ENCODE measurements at regions not wholly inside any gene's neighbourhood (a gene's known extent, or its start where the extent isn't known, plus 50 kb on each side); places are given as distances from the start of the nearest gene placed in this dataset.

DNA sequence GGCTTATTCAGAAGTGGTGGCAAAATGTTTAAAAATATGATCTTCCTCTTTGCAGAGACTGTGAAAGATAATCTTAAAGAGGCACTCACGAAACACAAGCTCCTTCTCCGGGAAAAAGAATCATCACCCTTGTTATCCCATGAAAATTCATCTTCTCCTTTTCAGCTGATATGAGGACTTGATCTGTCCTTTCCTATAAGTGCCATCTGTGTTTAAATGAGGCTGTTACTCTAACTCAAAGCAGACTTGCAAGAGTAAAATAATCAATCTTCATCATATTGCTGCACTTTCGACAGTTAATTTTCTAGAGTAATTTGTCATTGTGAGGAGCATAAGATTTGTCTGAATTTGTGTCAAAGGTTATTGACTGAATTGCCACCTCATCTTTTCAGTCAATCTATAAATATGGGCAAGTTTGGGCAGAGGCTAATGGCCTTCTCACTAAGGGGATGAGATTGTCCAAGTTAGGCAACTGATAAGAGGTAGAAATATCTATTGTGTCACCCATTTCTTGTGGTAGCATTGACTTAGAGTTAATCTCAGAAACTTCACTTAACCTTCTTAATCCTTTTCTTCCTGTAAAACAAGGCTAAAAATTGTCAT is 452.9 kb downstream of the GRXCR1 start:
- H3K9ac ChIP-seq (ENCODE audit: low read length in 2 of 2): no peak overlapping the region
- H3K27me3 ChIP-seq (ENCODE audit: control insufficient read depth in 1 of 2, insufficient read depth in 2 of 2, low read length in 2 of 2): no peaks in the 10 kb centered on the region
- no peaks in the 10 kb centered on the region for H3K36me3 ChIP-seq (ENCODE audit: control insufficient read depth in 2 of 2, insufficient read depth in 2 of 2, low read length in 2 of 2)
- H3K27ac ChIP-seq (ENCODE audit: low read length): no peak overlapping the region
- H3K4me3 ChIP-seq (ENCODE audit: low read length in 2 of 2): no peak overlapping the region
- no peaks in the 10 kb centered on the region for H3K9me3 ChIP-seq (ENCODE audit: control insufficient read depth in 2 of 2, low read length in 2 of 2)
- H3K4me1 ChIP-seq (ENCODE audit: control insufficient read depth, insufficient read depth, low read length): no peaks in the 10 kb centered on the region

DNA sequence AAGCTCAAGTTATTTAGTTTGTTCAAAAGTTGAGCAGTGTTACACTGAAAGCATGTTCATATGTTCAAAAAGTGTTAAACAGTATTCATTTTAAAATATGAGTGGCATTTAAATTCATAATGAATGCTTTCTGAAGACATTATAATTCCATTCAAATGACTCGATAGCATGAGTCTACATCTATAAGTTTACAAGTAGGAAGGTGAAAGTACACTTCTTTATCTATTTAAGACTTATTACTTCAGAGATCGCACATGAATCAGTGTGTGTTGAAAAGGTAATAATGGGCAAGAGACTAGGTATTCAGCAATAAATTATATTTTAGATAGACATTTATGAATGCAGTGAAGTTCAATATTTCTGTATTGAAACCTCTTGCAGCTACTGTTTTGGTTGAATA is 456.1 kb downstream of the GRXCR1 start:
- H3K36me3 ChIP-seq (ENCODE audit: control insufficient read depth in 2 of 2, insufficient read depth in 2 of 2, low read length in 2 of 2): no peaks in the 10 kb centered on the region
- H3K9ac ChIP-seq (ENCODE audit: low read length in 2 of 2): no peak overlapping the region
- H3K4me3 ChIP-seq (ENCODE audit: low read length in 2 of 2): no peak overlapping the region
- no peaks in the 10 kb centered on the region for H3K27me3 ChIP-seq (ENCODE audit: control insufficient read depth in 1 of 2, insufficient read depth in 2 of 2, low read length in 2 of 2)
- no peak overlapping the region for H3K27ac ChIP-seq (ENCODE audit: low read length)
- no peaks in the 10 kb centered on the region for H3K9me3 ChIP-seq (ENCODE audit: control insufficient read depth in 2 of 2, low read length in 2 of 2)
- no peaks in the 10 kb centered on the region for H3K4me1 ChIP-seq (ENCODE audit: control insufficient read depth, insufficient read depth, low read length)

DNA sequence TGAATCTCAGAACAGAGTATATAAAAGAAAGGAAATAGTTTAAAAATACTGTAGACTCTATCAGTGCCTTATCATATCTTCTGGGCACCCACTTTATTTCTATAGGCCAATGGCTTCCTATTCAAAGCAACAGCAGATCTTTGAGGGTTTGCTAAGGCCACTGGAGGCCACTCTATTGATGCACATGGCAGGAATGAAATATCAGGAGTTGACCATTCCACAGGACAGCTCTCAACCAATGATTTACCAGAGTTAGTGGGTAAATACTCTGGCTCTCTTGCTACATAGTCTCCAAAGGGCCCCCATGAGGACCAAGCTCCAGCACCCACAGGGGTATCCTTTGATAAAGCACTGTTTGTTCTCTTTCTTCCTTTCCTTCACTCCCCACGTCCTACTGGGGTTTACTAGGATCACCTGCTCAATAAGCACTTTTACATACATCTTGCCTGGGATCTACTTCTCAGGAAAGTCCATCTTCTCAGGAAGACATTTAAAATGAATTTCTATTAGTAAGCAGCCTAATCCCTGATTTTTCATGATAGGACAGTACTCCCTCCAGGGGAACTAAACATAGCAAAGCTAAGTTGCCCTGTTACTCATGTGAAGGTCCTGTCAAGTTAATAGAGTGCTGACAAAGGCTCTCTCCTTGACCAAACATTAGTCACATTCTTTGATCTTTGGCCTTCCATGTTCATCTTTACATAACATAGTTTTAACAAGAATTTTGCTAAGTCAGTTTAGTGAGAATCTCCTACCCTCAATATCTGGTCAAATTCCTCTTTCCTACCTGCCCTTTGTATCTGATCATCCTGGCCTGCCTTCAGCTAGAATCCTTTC is 459.7 kb downstream of the GRXCR1 start:
- Histone ChIP-seq H3K27ac (ENCODE audit: low read length) (no peak overlapping the region), H3K4me3 (ENCODE audit: low read length in 2 of 2) (no peak overlapping the region), H3K9me3 (ENCODE audit: control insufficient read depth in 2 of 2, low read length in 2 of 2) (no peaks in the 10 kb centered on the region), H3K9ac (ENCODE audit: low read length in 2 of 2) (no peak overlapping the region), H3K27me3 (ENCODE audit: control insufficient read depth in 1 of 2, insufficient read depth in 2 of 2, low read length in 2 of 2) (no peaks in the 10 kb centered on the region), H3K4me1 (ENCODE audit: control insufficient read depth, insufficient read depth, low read length) (no peaks in the 10 kb centered on the region), H3K36me3 (ENCODE audit: control insufficient read depth in 2 of 2, insufficient read depth in 2 of 2, low read length in 2 of 2) (no peaks in the 10 kb centered on the region)

DNA sequence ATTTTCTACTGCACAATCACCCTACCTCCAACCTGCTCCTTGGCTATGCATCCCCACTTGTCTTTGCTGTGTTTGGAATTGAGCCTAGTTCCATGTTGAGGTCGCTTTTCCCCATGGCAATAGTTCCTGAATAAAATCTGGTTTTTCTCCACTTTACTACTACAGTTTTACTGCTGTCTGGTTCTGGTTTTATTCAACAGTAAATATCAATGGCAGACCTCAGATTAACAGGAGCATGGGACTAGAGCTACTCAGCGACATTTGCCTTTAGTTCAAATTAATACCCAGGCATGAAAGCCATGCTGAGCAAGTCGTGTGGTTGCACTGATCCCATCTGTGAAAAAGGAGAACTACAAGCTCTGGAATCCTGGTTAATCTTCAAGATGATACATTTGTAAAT is 460.3 kb downstream of the GRXCR1 start:
- Histone ChIP-seq H3K27ac (ENCODE audit: low read length) (no peak overlapping the region), H3K9ac (ENCODE audit: low read length in 2 of 2) (no peak overlapping the region), H3K4me3 (ENCODE audit: low read length in 2 of 2) (no peak overlapping the region), H3K9me3 (ENCODE audit: control insufficient read depth in 2 of 2, low read length in 2 of 2) (no peaks in the 10 kb centered on the region), H3K4me1 (ENCODE audit: control insufficient read depth, insufficient read depth, low read length) (no peaks in the 10 kb centered on the region), H3K36me3 (ENCODE audit: control insufficient read depth in 2 of 2, insufficient read depth in 2 of 2, low read length in 2 of 2) (no peaks in the 10 kb centered on the region), H3K27me3 (ENCODE audit: control insufficient read depth in 1 of 2, insufficient read depth in 2 of 2, low read length in 2 of 2) (no peaks in the 10 kb centered on the region)

DNA sequence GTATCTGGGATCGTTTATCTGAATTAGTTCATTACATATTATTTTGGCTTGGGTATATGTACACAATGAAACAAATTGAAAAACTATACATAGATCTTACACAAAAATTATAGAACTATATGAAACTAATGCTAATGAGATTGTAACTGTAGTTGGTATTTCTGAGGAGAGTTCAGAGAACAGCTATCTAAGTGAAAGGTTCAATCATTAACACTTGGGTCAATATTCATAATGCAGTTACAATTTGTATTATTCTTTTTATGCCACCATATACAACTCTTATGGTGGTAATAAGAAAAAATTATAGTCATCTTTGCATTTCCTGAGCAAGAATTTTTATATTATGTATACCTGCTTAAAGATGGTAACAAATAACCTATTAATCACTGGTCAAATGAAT is 461.0 kb downstream of the GRXCR1 start:
- no peak overlapping the region for H3K9ac ChIP-seq (ENCODE audit: low read length in 2 of 2)
- no peak overlapping the region for H3K27ac ChIP-seq (ENCODE audit: low read length)
- H3K27me3 ChIP-seq (ENCODE audit: control insufficient read depth in 1 of 2, insufficient read depth in 2 of 2, low read length in 2 of 2): no peaks in the 10 kb centered on the region
- H3K4me1 ChIP-seq (ENCODE audit: control insufficient read depth, insufficient read depth, low read length): no peaks in the 10 kb centered on the region
- no peaks in the 10 kb centered on the region for H3K36me3 ChIP-seq (ENCODE audit: control insufficient read depth in 2 of 2, insufficient read depth in 2 of 2, low read length in 2 of 2)
- H3K4me3 ChIP-seq (ENCODE audit: low read length in 2 of 2): no peak overlapping the region
- H3K9me3 ChIP-seq (ENCODE audit: control insufficient read depth in 2 of 2, low read length in 2 of 2): no peaks in the 10 kb centered on the region

DNA sequence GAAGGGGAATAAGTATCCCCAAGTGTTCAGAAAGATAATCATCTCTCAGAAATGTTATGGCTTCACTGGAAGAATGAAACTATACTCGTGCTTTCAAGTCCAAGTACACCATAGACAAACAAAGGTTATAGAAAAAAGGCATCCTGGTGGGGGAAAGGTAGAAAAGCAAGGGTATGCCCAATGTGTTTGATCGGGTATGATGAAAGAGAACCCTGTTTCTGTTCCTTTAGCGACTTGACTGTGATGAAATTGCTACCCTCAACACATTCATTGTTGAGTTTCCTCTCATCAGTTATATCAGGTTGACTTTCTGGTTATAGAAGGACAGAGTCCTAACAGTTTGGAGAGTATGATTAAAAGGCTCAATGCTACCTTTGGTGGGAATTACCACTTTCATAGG is 464.3 kb downstream of the GRXCR1 start:
- H3K9me3 ChIP-seq (ENCODE audit: control insufficient read depth in 2 of 2, low read length in 2 of 2): no peaks in the 10 kb centered on the region
- no peak overlapping the region for H3K27ac ChIP-seq (ENCODE audit: low read length)
- no peak overlapping the region for H3K9ac ChIP-seq (ENCODE audit: low read length in 2 of 2)
- H3K36me3 ChIP-seq (ENCODE audit: control insufficient read depth in 2 of 2, insufficient read depth in 2 of 2, low read length in 2 of 2): no peaks in the 10 kb centered on the region
- no peaks in the 10 kb centered on the region for H3K27me3 ChIP-seq (ENCODE audit: control insufficient read depth in 1 of 2, insufficient read depth in 2 of 2, low read length in 2 of 2)
- H3K4me3 ChIP-seq (ENCODE audit: low read length in 2 of 2): no peak overlapping the region
- H3K4me1 ChIP-seq (ENCODE audit: control insufficient read depth, insufficient read depth, low read length): no peaks in the 10 kb centered on the region

DNA sequence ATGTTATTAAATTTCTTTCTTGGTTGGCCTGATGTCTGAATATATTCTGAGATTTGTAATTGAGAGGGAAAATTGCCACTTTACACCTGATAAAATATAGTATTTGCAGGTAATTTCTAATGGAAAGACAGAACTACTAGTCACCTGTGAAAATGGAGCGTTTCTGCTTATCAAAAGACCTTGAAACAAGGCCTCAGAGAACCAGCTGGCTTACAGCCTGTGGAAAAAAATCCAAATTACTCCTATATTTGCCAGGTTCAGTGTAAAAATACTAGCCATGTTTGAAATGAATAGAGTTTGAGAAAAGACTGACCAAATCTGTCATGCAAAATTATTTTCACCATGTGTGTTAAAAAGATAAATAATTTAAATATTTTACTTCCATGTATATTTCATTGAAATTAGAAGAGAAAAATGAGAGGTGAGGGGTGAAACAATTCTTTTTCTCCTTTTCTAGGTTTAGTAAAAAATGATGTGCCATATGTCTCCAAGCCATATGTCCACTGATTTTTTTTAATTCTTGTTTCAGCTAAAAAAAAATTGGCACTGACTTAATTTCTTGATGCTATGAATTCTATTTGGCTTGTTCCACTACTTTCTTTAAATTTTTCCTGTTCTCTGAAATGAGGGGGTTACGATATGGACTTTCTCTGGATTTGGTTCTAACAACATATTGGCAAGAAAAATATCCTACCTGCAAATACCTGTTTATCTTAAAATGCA is 464.9 kb downstream of the GRXCR1 start:
- Histone ChIP-seq H3K9me3 (ENCODE audit: control insufficient read depth in 2 of 2, low read length in 2 of 2) (no peaks in the 10 kb centered on the region), H3K27ac (ENCODE audit: low read length) (no peak overlapping the region), H3K4me1 (ENCODE audit: control insufficient read depth, insufficient read depth, low read length) (no peaks in the 10 kb centered on the region), H3K9ac (ENCODE audit: low read length in 2 of 2) (no peak overlapping the region), H3K4me3 (ENCODE audit: low read length in 2 of 2) (no peak overlapping the region), H3K27me3 (ENCODE audit: control insufficient read depth in 1 of 2, insufficient read depth in 2 of 2, low read length in 2 of 2) (no peaks in the 10 kb centered on the region), H3K36me3 (ENCODE audit: control insufficient read depth in 2 of 2, insufficient read depth in 2 of 2, low read length in 2 of 2) (no peaks in the 10 kb centered on the region)

DNA sequence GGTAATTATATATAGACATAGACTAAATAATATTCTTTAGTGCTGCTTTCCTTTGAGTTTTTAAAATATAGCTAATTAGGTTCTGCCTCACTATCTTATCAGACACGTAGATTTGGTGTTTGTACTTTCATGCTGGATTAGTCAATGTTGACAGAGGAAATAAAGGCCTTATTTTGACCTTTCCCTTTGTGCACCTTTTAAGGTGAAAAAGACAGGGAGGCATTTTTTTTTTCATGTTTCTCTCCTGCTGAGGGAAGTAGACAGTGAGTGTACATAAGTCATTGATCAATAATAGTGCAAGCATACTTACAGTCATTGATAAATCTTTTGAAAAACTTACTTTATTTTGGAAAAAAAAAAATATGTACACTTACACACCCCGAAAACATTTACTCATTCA is 467.8 kb downstream of the GRXCR1 start:
- H3K4me3 ChIP-seq (ENCODE audit: low read length in 2 of 2): no peak overlapping the region
- no peaks in the 10 kb centered on the region for H3K4me1 ChIP-seq (ENCODE audit: control insufficient read depth, insufficient read depth, low read length)
- no peaks in the 10 kb centered on the region for H3K27me3 ChIP-seq (ENCODE audit: control insufficient read depth in 1 of 2, insufficient read depth in 2 of 2, low read length in 2 of 2)
- no peak overlapping the region for H3K27ac ChIP-seq (ENCODE audit: low read length)
- H3K36me3 ChIP-seq (ENCODE audit: control insufficient read depth in 2 of 2, insufficient read depth in 2 of 2, low read length in 2 of 2): no peaks in the 10 kb centered on the region
- no peak overlapping the region for H3K9ac ChIP-seq (ENCODE audit: low read length in 2 of 2)
- no peaks in the 10 kb centered on the region for H3K9me3 ChIP-seq (ENCODE audit: control insufficient read depth in 2 of 2, low read length in 2 of 2)

DNA sequence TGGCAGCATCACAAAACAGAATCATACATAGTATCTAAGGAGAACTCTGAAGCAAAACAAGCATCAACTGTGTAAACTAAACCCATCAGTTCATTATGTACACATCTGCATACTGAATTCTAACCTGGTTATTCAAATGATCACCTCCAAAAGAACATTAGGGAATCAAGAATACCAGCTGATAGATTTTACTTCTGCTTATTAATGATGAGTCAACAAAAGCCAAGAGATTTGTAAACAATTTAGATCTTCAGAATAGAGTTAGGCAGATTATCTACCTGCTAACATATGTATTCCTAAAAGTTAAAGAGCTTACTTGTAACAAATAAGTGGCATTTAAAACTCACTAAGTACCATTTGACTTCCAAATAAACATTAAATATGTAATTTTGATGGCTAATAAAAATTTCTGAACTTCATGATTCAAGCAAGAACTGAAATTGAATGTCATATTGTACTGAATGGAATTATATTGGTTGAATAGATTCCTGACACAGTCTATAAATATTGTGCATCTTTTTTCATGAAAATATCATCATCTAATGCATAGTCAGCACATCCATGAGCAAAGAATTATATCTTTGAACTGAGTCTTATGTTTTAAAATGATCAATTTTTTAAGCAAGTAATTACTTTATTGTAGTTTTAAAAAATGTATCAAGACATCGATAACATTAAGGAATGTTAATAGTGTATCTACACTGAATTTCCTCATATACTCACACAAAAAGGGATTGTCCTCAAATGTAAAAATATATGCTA is 470.5 kb downstream of the GRXCR1 start:
- H3K9ac ChIP-seq (ENCODE audit: low read length in 2 of 2): no peak overlapping the region

DNA sequence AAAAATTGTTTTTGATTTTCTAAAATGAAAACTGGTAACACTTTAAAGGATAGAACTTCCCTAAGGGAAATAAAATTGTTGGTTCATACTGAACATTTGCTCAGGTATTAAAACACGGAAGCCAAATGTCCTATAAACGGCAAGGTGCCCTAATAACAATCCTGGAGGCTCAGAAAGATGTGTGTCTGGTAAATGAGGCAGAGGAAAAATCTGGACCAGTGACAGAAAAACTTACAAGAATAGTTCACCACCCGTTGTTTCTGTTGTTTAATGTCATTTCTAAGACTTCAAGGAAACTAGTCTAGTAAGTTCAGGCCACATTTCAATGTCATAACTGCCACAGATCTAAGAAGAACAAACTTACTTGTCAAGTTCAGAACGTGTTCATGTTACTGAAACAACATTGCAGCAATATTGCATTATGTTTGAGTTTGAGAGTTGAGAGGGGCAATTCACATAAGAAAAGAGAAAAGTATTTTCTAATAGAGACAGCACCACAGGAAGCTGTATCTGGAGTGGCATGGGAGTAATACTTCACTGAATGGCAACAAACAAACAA is 476.6 kb downstream of the GRXCR1 start:
- no peaks in the 10 kb centered on the region for H3K4me1 ChIP-seq (ENCODE audit: control insufficient read depth, insufficient read depth, low read length)
- no peaks in the 10 kb centered on the region for H3K27me3 ChIP-seq (ENCODE audit: control insufficient read depth in 1 of 2, insufficient read depth in 2 of 2, low read length in 2 of 2)
- H3K9ac ChIP-seq (ENCODE audit: low read length in 2 of 2): no peak overlapping the region
- no peak overlapping the region for H3K4me3 ChIP-seq (ENCODE audit: low read length in 2 of 2)
- H3K27ac ChIP-seq (ENCODE audit: low read length): no peak overlapping the region
- no peaks in the 10 kb centered on the region for H3K9me3 ChIP-seq (ENCODE audit: control insufficient read depth in 2 of 2, low read length in 2 of 2)
- no peaks in the 10 kb centered on the region for H3K36me3 ChIP-seq (ENCODE audit: control insufficient read depth in 2 of 2, insufficient read depth in 2 of 2, low read length in 2 of 2)

More for the DNA sequence above, 470.5 kb downstream of the GRXCR1 start:
- no peaks in the 10 kb centered on the region for H3K9me3 ChIP-seq (ENCODE audit: control insufficient read depth in 2 of 2, low read length in 2 of 2)
- no peaks in the 10 kb centered on the region for H3K27me3 ChIP-seq (ENCODE audit: control insufficient read depth in 1 of 2, insufficient read depth in 2 of 2, low read length in 2 of 2)
- no peaks in the 10 kb centered on the region for H3K4me1 ChIP-seq (ENCODE audit: control insufficient read depth, insufficient read depth, low read length)
- H3K36me3 ChIP-seq (ENCODE audit: control insufficient read depth in 2 of 2, insufficient read depth in 2 of 2, low read length in 2 of 2): no peaks in the 10 kb centered on the region
- H3K4me3 ChIP-seq (ENCODE audit: low read length in 2 of 2): no peak overlapping the region
- H3K27ac ChIP-seq (ENCODE audit: low read length): no peak overlapping the region

Data from stomach smooth muscle (tissue), 2 donors.